NCI-H2107 treated with DMSO at 0.1 percent for 48 hours (cell line): ENCODE measurements at regions not wholly inside any gene's neighbourhood (a gene's known extent, or its start where the extent isn't known, plus 50 kb on each side); places are given as distances from the start of the nearest gene placed in this dataset.

Experiments used
- DNase-seq: peaks from one replicate; lab custom pipeline; 2025; ENCODE audit not compliant: unreplicated experiment; lab: John Stamatoyannopoulos, UW

GRCh38 chr3:25306066-25306465, 122.0 kb upstream of the RARB start:
- DNase-seq: no peak

- DNase-seq: no peak
These were observed 121.4 kb upstream of the RARB start for GRCh38 chr3:25306705-25307104.

- no peak for DNase-seq
These were observed 114.8 kb upstream of the RARB start for GRCh38 chr3:25313286-25313685.

GRCh38 chr3:25324954-25325655, 103.0 kb upstream of the RARB start:
- no peak for DNase-seq

- no peak for DNase-seq
These were observed 92.7 kb upstream of the RARB start for GRCh38 chr3:25335356-25335755.

GRCh38 chr3:25338158-25338725, 89.8 kb upstream of the RARB start:
- DNase-seq: no peak

GRCh38 chr3:25339225-25339624, 88.8 kb upstream of the RARB start:
- no peak for DNase-seq

- no peak for DNase-seq
These were observed 83.4 kb upstream of the RARB start for GRCh38 chr3:25344670-25345069.

- DNase-seq: no peak
These were observed 79.0 kb upstream of the RARB start for GRCh38 chr3:25349095-25349494.

- no peak for DNase-seq
These were observed 78.0 kb upstream of the RARB start for GRCh38 chr3:25349828-25350724.

GRCh38 chr3:25350725-25351114, 77.3 kb upstream of the RARB start:
- DNase-seq: no peak

- no peak for DNase-seq
These were observed 74.0 kb upstream of the RARB start for GRCh38 chr3:25354071-25354470.

GRCh38 chr3:25355034-25355885, 72.8 kb upstream of the RARB start:
- no peak for DNase-seq

- DNase-seq: no peak
These were observed 72.1 kb upstream of the RARB start for GRCh38 chr3:25355998-25356397.

GRCh38 chr3:25362118-25362517, 65.9 kb upstream of the RARB start:
- no peak for DNase-seq

GRCh38 chr3:25365636-25366035, 62.4 kb upstream of the RARB start:
- no peak for DNase-seq

- no peak for DNase-seq
These were observed 61.0 kb upstream of the RARB start for GRCh38 chr3:25367025-25367424.

GRCh38 chr3:25372167-25372566, 55.9 kb upstream of the RARB start:
- DNase-seq: no peak

GRCh38 chr3:25376340-25376739, 51.7 kb upstream of the RARB start:
- no peak for DNase-seq

- no peak for DNase-seq
These were observed 51.0 kb upstream of the RARB start for GRCh38 chr3:25377042-25377441.
